HCT116 (cell line): ENCODE measurements at regions not wholly inside any gene's neighbourhood (a gene's known extent, or its start where the extent isn't known, plus 50 kb on each side); places are given as distances from the start of the nearest gene placed in this dataset.

ENCODE experiments used
- ATAC-seq: fragments of 200-7000 bp; cut with Tn5 transposase; 2 replicates; pipeline ENCODE4 v1.9.1; 2020; ENCODE audit warnings: mild to moderate bottlenecking, moderate library complexity
- BruUV-seq: library from RNA; stranded (reverse); fragments of 400-500 nt; replicated peaks from 2 replicates; lab custom pipeline; 2021; lab: Mats Ljungman, UMichigan
- CTCF ChIA-PET: fragments of 300-600 bp; sonication (Branson Sonifier 250); formaldehyde crosslinking; loops from one replicate; lab custom pipeline; 2021; ENCODE audit warnings: antibody characterized with exemption; lab: Charles Lee
- POLR2A ChIA-PET: fragments of 300-600, 350-600 bp; sonication (Branson Sonifier 250); formaldehyde crosslinking; loops from one replicate; lab custom pipeline; 2021; ENCODE audit warnings: antibody characterized with exemption; lab: Charles Lee
- RAD21 ChIA-PET, 2 experiments: fragments of 300-600 bp; sonication (Branson Sonifier 250); formaldehyde crosslinking; loops; one replicate each; lab custom pipeline; 2023; ENCODE audit warnings: low total read pairs in 2 of 2; ENCODE audit not compliant: uncharacterized antibody in 2 of 2, unreplicated experiment in 2 of 2, low non-redundant PET in 1 of 2; lab: Charles Lee
- DNase-seq: peaks from one replicate; pipeline ENCODE4 v3.0.0-alpha.2; 2010; ENCODE audit warnings: low read depth, low spot score
- H2AFZ ChIP-seq: fragments of 200-600 bp; shearing (Covaris generic), sonication (generic); 2 replicates; pipeline ENCODE4 v1.6.1; 2017; ENCODE audit warnings: low read depth, mixed run types, mixed read lengths, antibody characterized with exemption, low read length; ENCODE audit not compliant: poor library complexity, severe bottlenecking
- H3K27ac ChIP-seq: 2 replicates; pipeline ENCODE4 v1.5.1; 2012; ENCODE audit warnings: low read depth, low read length
- H3K27me3 ChIP-seq: fragments of 200-600 bp; sonication (generic); 2 replicates; pipeline ENCODE4 v1.6.1; 2016; ENCODE audit warnings: mixed run types, low read length, mixed read lengths; ENCODE audit not compliant: insufficient read depth
- H3K36me3 ChIP-seq, 2 experiments: fragments of 200-500 bp in 1 of 2; fragments of 200-600 bp in 1 of 2; sonication (Bioruptor generic) in 1 of 2; sonication (generic) in 1 of 2; 2 replicates each; pipeline versions ENCODE4 v1.5.1 to v1.6.1; 2014 to 2016; ENCODE audit warnings: low read length in 2 of 2, inconsistent platforms in 1 of 2, mixed read lengths in 1 of 2, mixed run types in 1 of 2; ENCODE audit not compliant: insufficient read depth in 2 of 2, control insufficient read depth in 1 of 2
- H3K4me1 ChIP-seq, 2 experiments: fragments of 200-600 bp in 1 of 2; sonication (generic) in 1 of 2; 2 replicates each; pipeline versions ENCODE4 v1.5.1 to v1.6.1; 2012 to 2017; ENCODE audit warnings: low read length in 2 of 2, inconsistent platforms in 1 of 2, mild to moderate bottlenecking in 1 of 2, mixed read lengths in 1 of 2, mixed run types in 1 of 2, moderate library complexity in 1 of 2; ENCODE audit not compliant: insufficient read depth in 2 of 2, control insufficient read depth in 1 of 2
- H3K4me2 ChIP-seq: fragments of 200-600 bp; sonication (generic); 2 replicates; pipeline ENCODE4 v1.6.1; 2017; ENCODE audit warnings: mixed run types, low read length, mixed read lengths
- H3K4me3 ChIP-seq, 2 experiments: fragments of 200-600 bp in 1 of 2; sonication (generic) in 1 of 2; replicated peaks in 1 of 2; 2 replicates each; pipeline ENCODE4 v1.5.1; 2011 to 2016; ENCODE audit warnings: low read length in 2 of 2, control low read depth in 1 of 2, low read depth in 1 of 2, mild to moderate bottlenecking in 1 of 2, mixed read lengths in 1 of 2, mixed run types in 1 of 2
- H3K79me2 ChIP-seq: fragments of 200-600 bp; sonication (generic); 2 replicates; pipeline ENCODE4 v1.6.1; 2017; ENCODE audit warnings: mild to moderate bottlenecking, mixed run types, low read length, moderate library complexity, mixed read lengths; ENCODE audit not compliant: insufficient read depth
- H3K9ac ChIP-seq: fragments of 200-600 bp; sonication (generic); 2 replicates; pipeline ENCODE4 v1.6.1; 2016; ENCODE audit warnings: low read length, mixed read lengths
- H3K9me2 ChIP-seq: fragments of 200-600 bp; sonication (generic), shearing (Covaris generic); 2 replicates; pipeline ENCODE4 v1.6.1; 2017; ENCODE audit warnings: mixed run types, mild to moderate bottlenecking, moderate library complexity; ENCODE audit not compliant: insufficient read depth
- H3K9me3 ChIP-seq, 2 experiments: fragments of 200-500 bp in 1 of 2; fragments of 200-600 bp in 1 of 2; sonication (Bioruptor generic) in 1 of 2; sonication (generic) in 1 of 2; 2 replicates each; pipeline ENCODE4 v1.6.1; 2014 to 2017; ENCODE audit warnings: low read length in 2 of 2, mixed read lengths in 2 of 2, inconsistent platforms in 1 of 2, low read depth in 1 of 2, mild to moderate bottlenecking in 1 of 2, mixed run types in 1 of 2, moderate library complexity in 1 of 2; ENCODE audit not compliant: control insufficient read depth in 1 of 2, insufficient read depth in 1 of 2
- H4K20me1 ChIP-seq: fragments of 200-600 bp; sonication (generic), shearing (Covaris generic); 2 replicates; pipeline ENCODE4 v1.6.1; 2017; ENCODE audit warnings: mixed run types, mild to moderate bottlenecking, moderate library complexity; ENCODE audit not compliant: insufficient read depth
- CBX3 ChIP-seq: IDR thresholded peaks from 2 replicates; pipeline ENCODE4 v1.6.1; 2012; ENCODE audit warnings: low read depth
- CEBPB ChIP-seq: IDR thresholded peaks from 2 replicates; pipeline ENCODE4 v1.6.1; 2012; ENCODE audit warnings: low read depth
- ELF1 ChIP-seq: IDR thresholded peaks from 2 replicates; pipeline ENCODE4 v1.6.1; 2012; ENCODE audit warnings: low read depth, borderline replicate concordance
- EZH2 ChIP-seq: fragments of 200-600 bp; sonication (generic); IDR thresholded peaks from 2 replicates; pipeline ENCODE4 v1.6.1; 2017; ENCODE audit warnings: antibody characterized with exemption, mixed run types
- EZH2phosphoT487 ChIP-seq: fragments of 200-600 bp; IDR thresholded peaks from 2 replicates; pipeline ENCODE4 v1.6.1; 2018; ENCODE audit warnings: antibody characterized with exemption, borderline replicate concordance
- FOSL1 ChIP-seq: IDR thresholded peaks from 2 replicates; pipeline ENCODE4 v1.6.1; 2012; ENCODE audit warnings: low read depth
- JUND ChIP-seq: IDR thresholded peaks from 2 replicates; pipeline ENCODE4 v1.6.1; 2012
- POLR2A ChIP-seq: IDR thresholded peaks from 2 replicates; pipeline ENCODE4 v1.7.0; 2011; ENCODE audit warnings: borderline replicate concordance; ENCODE audit not compliant: insufficient read depth, insufficient read length; ENCODE audit errors: extremely low read depth
- POLR2AphosphoS5 ChIP-seq: IDR thresholded peaks from 2 replicates; pipeline ENCODE4 v1.6.1; 2011; ENCODE audit warnings: mild to moderate bottlenecking, low read depth, low read length, moderate library complexity
- REST ChIP-seq: IDR thresholded peaks from 2 replicates; pipeline ENCODE4 v1.6.1; 2012; ENCODE audit warnings: low read depth
- TCF7L2 ChIP-seq: IDR thresholded peaks from 2 replicates; pipeline ENCODE4 v1.7.0; 2011; ENCODE audit warnings: borderline replicate concordance, inconsistent platforms; ENCODE audit not compliant: insufficient read depth, insufficient read length; ENCODE audit errors: extremely low read depth
- ZNF274 ChIP-seq: fragments of 200-500 bp; sonication (Bioruptor generic); IDR thresholded peaks from 2 replicates; pipeline ENCODE4 v1.6.1; 2014; ENCODE audit warnings: mild to moderate bottlenecking, low read depth, low read length, inconsistent platforms
- intact Hi-C: fragments of 100-400 bp; cut with micrococcal nuclease; formaldehyde crosslinking; loops from 2 replicates; pipeline ENCODE4 v1.10.0; 2022
- TF ChIP-seq, protein P1 (sequence below), 3 experiments: fragments of 200-600 bp in 1 of 3; sonication (generic) in 1 of 3; IDR thresholded peaks in 2 of 3; conservative IDR thresholded peaks in 1 of 3; 2 replicates each; pipeline ENCODE4 v1.5.1; 2012 to 2017; ENCODE audit warnings: low read depth in 2 of 3, low read length in 2 of 3, antibody characterized with exemption in 1 of 3, borderline replicate concordance in 1 of 3, control low read depth in 1 of 3, mild to moderate bottlenecking in 1 of 3, mixed read lengths in 1 of 3, mixed run types in 1 of 3, moderate library complexity in 1 of 3; ENCODE audit not compliant: insufficient read depth in 1 of 3

DNA sequence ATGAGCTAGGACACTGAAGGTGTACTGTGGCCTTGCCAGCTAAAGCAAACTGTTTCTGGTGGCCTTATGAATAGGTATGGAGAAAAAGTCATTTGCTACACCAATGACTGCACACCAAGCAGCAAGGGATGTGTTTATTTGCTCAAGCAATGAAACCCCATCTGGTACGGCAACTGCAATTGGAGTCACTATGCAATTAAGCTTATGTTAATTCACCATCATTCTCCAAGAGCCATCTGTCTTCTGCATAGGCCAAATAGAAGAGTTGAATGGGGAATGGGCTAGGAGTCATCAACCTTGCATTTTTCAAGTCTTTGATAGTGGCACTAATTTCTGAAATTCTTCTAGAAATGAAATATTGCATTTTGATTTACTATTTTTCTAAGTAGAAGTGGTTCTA lies 372.0 kb downstream of the KCNJ3 start:
- ChIA-PET RAD21 (no interaction called here), POLR2A (no interaction called here), CTCF (no interaction called here)
- Histone ChIP-seq H3K4me3 (no peak overlapping the region), H4K20me1 (no peaks in the 10 kb centered on the region), H3K79me2 (no peaks in the 10 kb centered on the region), H3K9ac (no peak overlapping the region), H2AFZ (no peak overlapping the region), H3K4me1 (no peaks in the 10 kb centered on the region), H3K9me3 (no peaks in the 10 kb centered on the region), H3K27ac (no peak overlapping the region)
- intact Hi-C loops = no loop called here
- DNase-seq (no peak), ATAC-seq (no peak)
- TF ChIP-seq JUND = no peak
- TF ChIP-seq CBX3 = no peak
- no peak for TF ChIP-seq REST
- no peak for TF ChIP-seq TCF7L2
- TF ChIP-seq EZH2phosphoT487 = no peak
- no peak for TF ChIP-seq ZNF274
- TF ChIP-seq CEBPB = no peak
- no peak for TF ChIP-seq FOSL1
- TF ChIP-seq EZH2 = no peak
- TF ChIP-seq ELF1 = no peak
- TF ChIP-seq, protein P1, sequence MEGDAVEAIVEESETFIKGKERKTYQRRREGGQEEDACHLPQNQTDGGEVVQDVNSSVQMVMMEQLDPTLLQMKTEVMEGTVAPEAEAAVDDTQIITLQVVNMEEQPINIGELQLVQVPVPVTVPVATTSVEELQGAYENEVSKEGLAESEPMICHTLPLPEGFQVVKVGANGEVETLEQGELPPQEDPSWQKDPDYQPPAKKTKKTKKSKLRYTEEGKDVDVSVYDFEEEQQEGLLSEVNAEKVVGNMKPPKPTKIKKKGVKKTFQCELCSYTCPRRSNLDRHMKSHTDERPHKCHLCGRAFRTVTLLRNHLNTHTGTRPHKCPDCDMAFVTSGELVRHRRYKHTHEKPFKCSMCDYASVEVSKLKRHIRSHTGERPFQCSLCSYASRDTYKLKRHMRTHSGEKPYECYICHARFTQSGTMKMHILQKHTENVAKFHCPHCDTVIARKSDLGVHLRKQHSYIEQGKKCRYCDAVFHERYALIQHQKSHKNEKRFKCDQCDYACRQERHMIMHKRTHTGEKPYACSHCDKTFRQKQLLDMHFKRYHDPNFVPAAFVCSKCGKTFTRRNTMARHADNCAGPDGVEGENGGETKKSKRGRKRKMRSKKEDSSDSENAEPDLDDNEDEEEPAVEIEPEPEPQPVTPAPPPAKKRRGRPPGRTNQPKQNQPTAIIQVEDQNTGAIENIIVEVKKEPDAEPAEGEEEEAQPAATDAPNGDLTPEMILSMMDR (IDR thresholded peaks at IDR 0.05 in 2 of 3, conservative IDR thresholded peaks at IDR 0.05 in 1 of 3; ENCODE audit: borderline replicate concordance in 1 of 3, insufficient read depth in 1 of 3, low read depth in 2 of 3, low read length in 2 of 3) = no peak
- no peak for TF ChIP-seq POLR2AphosphoS5
- no peak for TF ChIP-seq POLR2A
- TF ChIP-seq, all 23 proteins: peak for 0
- no peaks in the 10 kb centered on the region for H3K27me3 ChIP-seq
- H3K9me2 ChIP-seq = no peaks in the 10 kb centered on the region
- H3K36me3 ChIP-seq = no peaks in the 10 kb centered on the region
- H3K4me2 ChIP-seq = no peak overlapping the region
- BruUV-seq = no TSS peak
